NT2/D1 (cell line): ENCODE measurements at regions not wholly inside any gene's neighbourhood (a gene's known extent, or its start where the extent isn't known, plus 50 kb on each side); places are given as distances from the start of the nearest gene placed in this dataset.

Experiments used
- SUZ12 ChIP-seq: IDR thresholded peaks from 2 replicates; pipeline ENCODE4 v1.6.1; 2011; ENCODE audit not compliant: insufficient read length, insufficient read depth; ENCODE audit errors: extremely low read depth
- YY1 ChIP-seq: IDR thresholded peaks from 2 replicates; pipeline ENCODE4 v1.6.1; 2011; ENCODE audit not compliant: insufficient read length, insufficient read depth

DNA sequence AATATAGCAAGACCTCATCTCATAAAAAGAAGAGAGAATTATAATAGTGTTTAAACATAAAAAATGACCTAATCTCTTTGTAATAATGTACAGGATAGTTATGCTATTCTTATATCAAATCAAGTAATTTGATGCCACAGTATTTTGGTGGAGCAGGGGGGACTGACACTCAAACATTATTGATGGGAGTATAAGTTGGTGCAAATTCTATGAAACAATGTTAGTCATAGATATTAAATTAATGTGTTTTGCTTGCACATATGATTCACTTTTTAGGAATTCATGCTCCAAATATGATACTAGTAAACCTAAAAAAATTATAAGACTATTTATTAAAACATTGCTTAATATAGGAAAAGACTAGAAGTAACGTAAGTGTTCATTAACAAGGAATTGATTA is 256.1 kb upstream of the SYT4 start:
- TF ChIP-seq YY1 (no peak), SUZ12 (no peak)
